B cell (primary cell): ENCODE measurements at regions not wholly inside any gene's neighbourhood (a gene's known extent, or its start where the extent isn't known, plus 50 kb on each side); places are given as distances from the start of the nearest gene placed in this dataset.

ENCODE experiments used
- ATAC-seq: fragments of 200-7000 bp; cut with Tn5 transposase; one replicate; pipeline ENCODE4 v1.10.0; 2021; ENCODE audit warnings: low read depth, mild to moderate bottlenecking, moderate number of reproducible peaks, moderate library complexity
- CTCF ChIA-PET: fragments of 350-600 bp; sonication (Branson Sonifier 250); formaldehyde crosslinking; loops from one replicate; lab custom pipeline; 2021; ENCODE audit warnings: antibody characterized with exemption, inconsistent platforms; lab: Charles Lee
- POLR2A ChIA-PET: fragments of 350-600 bp; sonication (Branson Sonifier 250); formaldehyde crosslinking; loops from one replicate; lab custom pipeline; 2021; ENCODE audit warnings: antibody characterized with exemption; lab: Charles Lee
- DNase-seq: peaks from one replicate; pipeline ENCODE4 v3.0.0; 2013
- H2AFZ ChIP-seq: 2 replicates; pipeline ENCODE4 v1.6.1; 2012; ENCODE audit warnings: mild to moderate bottlenecking, low read depth, low read length; ENCODE audit not compliant: insufficient read depth, poor library complexity, severe bottlenecking
- H3K27ac ChIP-seq, 2 donors: 1 replicate in 1 of 2; 2 replicates in 1 of 2; pipeline ENCODE4 v1.5.1; 2012 to 2013; ENCODE audit warnings: low read length in 2 of 2, mild to moderate bottlenecking in 2 of 2, moderate library complexity in 1 of 2
- H3K27me3 ChIP-seq, 4 experiments: fragments of 200-600 bp in 1 of 4; sonication (generic) in 1 of 4; replicated peaks in 1 of 4; 1 replicate in 2 of 4; 2 replicates in 2 of 4; pipeline versions ENCODE4 v1.6.1 to v1.7.0; 2013 to 2016; ENCODE audit warnings: low read length in 3 of 4, mild to moderate bottlenecking in 2 of 4, mixed read lengths in 1 of 4, moderate library complexity in 1 of 4; ENCODE audit not compliant: insufficient read depth in 4 of 4, control insufficient read depth in 3 of 4; ENCODE audit errors: control extremely low read depth in 1 of 4
- H3K36me3 ChIP-seq, 2 experiments: replicated peaks in 1 of 2; 1 replicate in 1 of 2; 2 replicates in 1 of 2; pipeline versions ENCODE4 v1.6.1 to v1.7.1; 2013; ENCODE audit warnings: low read length in 1 of 2; ENCODE audit not compliant: insufficient read depth in 2 of 2, control insufficient read depth in 1 of 2; ENCODE audit errors: control extremely low read depth in 1 of 2, extremely low read depth in 1 of 2
- H3K4me1 ChIP-seq, 2 donors: fragments of 200-600 bp in 1 of 2; sonication (generic) in 1 of 2; 1 replicate in 1 of 2; 2 replicates in 1 of 2; pipeline versions ENCODE4 v1.5.1 to v1.6.1; 2013 to 2017; ENCODE audit warnings: low read length in 2 of 2; ENCODE audit not compliant: control insufficient read depth in 2 of 2, insufficient read depth in 2 of 2
- H3K4me2 ChIP-seq: replicated peaks from 2 replicates; pipeline ENCODE3; 2012; ENCODE audit warnings: mild to moderate bottlenecking, low read depth, low read length; ENCODE audit not compliant: poor library complexity, severe bottlenecking
- H3K4me3 ChIP-seq, 5 experiments: fragments of 200-600 bp in 1 of 5; sonication (generic) in 1 of 5; 1 replicate in 3 of 5; 2 replicates in 2 of 5; pipeline versions ENCODE4 v1.5.1 to v1.7.0; 2011 to 2016; ENCODE audit warnings: low read length in 4 of 5, mild to moderate bottlenecking in 4 of 5, low read depth in 2 of 5, control low read depth in 1 of 5, moderate library complexity in 1 of 5; ENCODE audit not compliant: insufficient read depth in 1 of 5; ENCODE audit errors: control extremely low read depth in 1 of 5, extremely low read depth in 1 of 5
- H3K79me2 ChIP-seq: fragments of 200-600 bp; sonication (generic); one replicate; pipeline ENCODE4 v1.6.0; 2016; ENCODE audit warnings: low read length; ENCODE audit not compliant: control insufficient read depth, insufficient read depth
- H3K9ac ChIP-seq: fragments of 200-600 bp; sonication (generic); 2 replicates; pipeline ENCODE4 v1.6.1; 2017; ENCODE audit warnings: mild to moderate bottlenecking, low read length, moderate library complexity
- H3K9me3 ChIP-seq, 3 donors: one replicate each; pipeline versions ENCODE4 v1.6.1 to v1.7.1; 2013; ENCODE audit warnings: low read length in 2 of 3; ENCODE audit not compliant: control insufficient read depth in 2 of 3, insufficient read depth in 1 of 3; ENCODE audit errors: control extremely low read depth in 1 of 3
- H4K20me1 ChIP-seq: 2 replicates; pipeline ENCODE4 v1.6.0; 2012; ENCODE audit warnings: mild to moderate bottlenecking, low read length; ENCODE audit not compliant: insufficient read depth, control insufficient read depth, poor library complexity, severe bottlenecking
- H3K27ac Mint-ChIP-seq: one replicate; pipeline ENCODE4 v1.8.0; 2021; ENCODE audit warnings: mixed read lengths
- H3K27me3 Mint-ChIP-seq: one replicate; pipeline ENCODE4 v1.8.0; 2021; ENCODE audit warnings: mixed read lengths
- H3K4me1 Mint-ChIP-seq: one replicate; pipeline ENCODE4 v1.8.0; 2021; ENCODE audit warnings: mixed read lengths
- H3K4me3 Mint-ChIP-seq: one replicate; pipeline ENCODE4 v1.8.0; 2021; ENCODE audit warnings: mixed read lengths
- H3K9me3 Mint-ChIP-seq: one replicate; pipeline ENCODE4 v1.8.0; 2022; ENCODE audit warnings: mixed read lengths; ENCODE audit not compliant: insufficient read depth
- CTCF ChIP-seq: fragments of 200-600 bp; IDR thresholded peaks from one replicate; pipeline ENCODE4 v1.8.0; 2022; ENCODE audit warnings: antibody characterized with exemption, mild to moderate bottlenecking
- EZH2 ChIP-seq: IDR thresholded peaks from 2 replicates; pipeline ENCODE4 v1.6.1; 2012; ENCODE audit warnings: borderline replicate concordance, low read depth, mild to moderate bottlenecking, moderate library complexity, low read length; ENCODE audit not compliant: insufficient read depth, poor library complexity, severe bottlenecking
- WGBS: methylation state at CpG from one replicate; pipeline ENCODE4 v1.1.5; 2013; ENCODE audit warnings: missing lambda C conversion rate; ENCODE audit not compliant: insufficient coverage; 5-methylcytosine and 5-hydroxymethylcytosine counted together
- intact Hi-C: fragments of 100-400 bp; cut with micrococcal nuclease; formaldehyde crosslinking; loops from one replicate; pipeline ENCODE4 v1.10.0; 2022

GRCh38 chr5:82336959-82337351 is 58.8 kb upstream of the RPS23 start:
- TF ChIP-seq EZH2 (no peak), CTCF (no peak)
- Mint-ChIP-seq H3K4me3 (no peak overlapping the region), H3K9me3 (no peaks in the 10 kb centered on the region), H3K4me1 (no peaks in the 10 kb centered on the region), H3K27me3 (peaks cover 9% of the 10 kb centered on the region), H3K27ac (no peak overlapping the region)
- Histone ChIP-seq H4K20me1 (no peaks in the 10 kb centered on the region), H3K9me3 (no peaks in the 10 kb centered on the region), H3K9ac (no peak overlapping the region), H3K4me1 (no peaks in the 10 kb centered on the region), H3K27ac (no peak overlapping the region), H3K27me3 (no peaks in the 10 kb centered on the region), H3K4me2 (no peak overlapping the region), H2AFZ (no peak overlapping the region), H3K79me2 (no peaks in the 10 kb centered on the region), H3K36me3 (no peaks in the 10 kb centered on the region), H3K4me3 (no peak overlapping the region)
- WGBS: 100% methylated on average over 1 of the region's 1 CpG
- ChIA-PET CTCF (no interaction called here), POLR2A (no interaction called here)
- intact Hi-C loops: no loop called here
- ATAC-seq (no peak), DNase-seq (no peak)

GRCh38 chr5:82336226-82336958 is 58.2 kb upstream of the RPS23 start:
- no peak overlapping the region for H2AFZ ChIP-seq
- Mint-ChIP-seq H3K4me3 (no peak overlapping the region), H3K4me1 (no peaks in the 10 kb centered on the region), H3K27me3 (peaks cover 9% of the 10 kb centered on the region), H3K9me3 (no peaks in the 10 kb centered on the region), H3K27ac (no peak overlapping the region)
- H3K9ac ChIP-seq: no peak overlapping the region
- H3K4me2 ChIP-seq: no peak overlapping the region
- DNase-seq (no peak), ATAC-seq (no peak)
- no peaks in the 10 kb centered on the region for H3K9me3 ChIP-seq
- intact Hi-C loops: no loop called here
- H3K79me2 ChIP-seq: no peaks in the 10 kb centered on the region
- H3K4me1 ChIP-seq: no peaks in the 10 kb centered on the region
- no peak overlapping the region for H3K4me3 ChIP-seq
- H4K20me1 ChIP-seq: no peaks in the 10 kb centered on the region
- POLR2A ChIA-PET: no interaction called here
- no peaks in the 10 kb centered on the region for H3K27me3 ChIP-seq
- no peaks in the 10 kb centered on the region for H3K36me3 ChIP-seq
- H3K27ac ChIP-seq: no peak overlapping the region
- TF ChIP-seq EZH2 (no peak), CTCF (no peak)
- 100% methylated on average over 1 of the region's 3 CpGs for WGBS
- CTCF ChIA-PET: interaction anchor here (0.6 kb wide), 1 partner anchor 83 kb away, joined by 3 read pairs; no protein-coding TSS in a partner anchor
